Sigmoid colon (tissue), 6 donors: ENCODE measurements at regions not wholly inside any gene's neighbourhood (a gene's known extent, or its start where the extent isn't known, plus 50 kb on each side); places are given as distances from the start of the nearest gene placed in this dataset.

Experiments used
- DNase-seq: peaks from one replicate; pipeline ENCODE4 v3.0.0-alpha.2; 2019
- H3K27ac ChIP-seq, 4 donors: fragments of 200-600 bp; sonication (generic); one replicate each; pipeline ENCODE4 v1.5.1; 2016 to 2019; ENCODE audit warnings: mild to moderate bottlenecking in 1 of 4
- H3K27me3 ChIP-seq, 3 donors: fragments of 200-600 bp; sonication (generic); one replicate each; pipeline ENCODE4 v1.5.1; 2019; ENCODE audit warnings: mild to moderate bottlenecking in 1 of 3
- H3K36me3 ChIP-seq, 4 donors: fragments of 200-600 bp; sonication (generic); one replicate each; pipeline ENCODE4 v1.5.1; 2016 to 2019
- H3K4me1 ChIP-seq, 4 donors: fragments of 200-600 bp; sonication (generic); one replicate each; pipeline ENCODE4 v1.5.1; 2017 to 2019
- H3K4me3 ChIP-seq, 4 donors: fragments of 200-600 bp; sonication (generic); one replicate each; pipeline ENCODE4 v1.5.1; 2017 to 2019; ENCODE audit warnings: mild to moderate bottlenecking in 2 of 4, moderate library complexity in 1 of 4
- H3K9me3 ChIP-seq, 4 donors: fragments of 200-600 bp in 3 of 4; sonication (generic) in 3 of 4; one replicate each; pipeline versions ENCODE4 v1.5.1 to v1.6.1; 2013 to 2019
- CTCF ChIP-seq, 4 experiments: fragments of 450-650 bp in 3 of 4; fragments of 200-600 bp in 1 of 4; IDR thresholded peaks; one replicate each; pipeline ENCODE4 v1.5.1; 2016 to 2019; ENCODE audit warnings: antibody characterized with exemption in 4 of 4, mild to moderate bottlenecking in 3 of 4, moderate library complexity in 2 of 4
- EP300 ChIP-seq, 4 donors: sonication (generic); formaldehyde crosslinking; IDR thresholded peaks; one replicate each; pipeline ENCODE4 v1.6.1; 2017; ENCODE audit warnings: antibody characterized with exemption in 4 of 4
- POLR2A ChIP-seq, 2 donors: fragments of 450-650 bp; IDR thresholded peaks; one replicate each; pipeline ENCODE4 v1.6.1; 2016; ENCODE audit warnings: antibody characterized with exemption in 2 of 2, mild to moderate bottlenecking in 2 of 2, moderate library complexity in 2 of 2
- POLR2AphosphoS5 ChIP-seq, 4 donors: sonication (generic); formaldehyde crosslinking; IDR thresholded peaks; one replicate each; pipeline ENCODE4 v1.6.1; 2017; ENCODE audit warnings: antibody characterized with exemption in 4 of 4
- WGBS, 2 donors: extraction: QIAGEN DNeasy Blood & Tissue Kit; methylation state at CpG; one replicate each; pipeline ENCODE4 v1.1.7; 2013; 5-methylcytosine and 5-hydroxymethylcytosine counted together
- intact Hi-C: fragments of 100-400 bp; cut with DNase I; formaldehyde crosslinking; loops from one replicate; pipeline ENCODE4 v1.15.1; 2023
- donor health status: healthy with polysubstance abuse.
- donor health status: healthy.

DNA sequence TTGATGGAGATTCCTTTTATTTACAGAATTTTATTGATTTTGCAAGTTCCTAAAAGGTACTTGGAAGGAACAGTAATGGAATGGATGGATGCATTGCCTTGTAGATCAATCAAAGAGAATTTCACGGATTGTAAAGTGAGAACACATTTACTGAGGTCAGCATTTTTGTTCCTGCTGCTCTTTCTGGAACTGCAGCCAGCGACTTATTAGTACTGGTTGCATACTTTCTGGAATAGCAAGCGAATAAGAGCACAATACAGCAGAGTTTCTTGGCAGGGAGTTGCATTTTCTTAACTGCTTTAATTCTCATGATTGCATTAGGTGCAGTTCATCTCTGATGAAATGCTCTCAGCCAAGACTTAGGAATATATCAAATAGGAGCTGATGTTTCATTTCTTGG is 106.1 kb upstream of the CHODL start:
- TF ChIP-seq EP300 (IDR thresholded peaks at IDR 0.05): no peak
- TF ChIP-seq POLR2A (IDR thresholded peaks at IDR 0.05): no peak
- TF ChIP-seq POLR2AphosphoS5 (IDR thresholded peaks at IDR 0.05): no peak
- no peak for TF ChIP-seq CTCF (IDR thresholded peaks at IDR 0.05)
- 56 to 64% methylated on average over 3 of the region's 3 CpGs for WGBS, 2 donors

GRCh38 chr21:18129526-18129925 is 115.1 kb upstream of the CHODL start:
- Histone ChIP-seq H3K4me1 (no peaks in the 10 kb centered on the region), H3K9me3 (no peaks in the 10 kb centered on the region), H3K27me3 (no peaks in the 10 kb centered on the region), H3K4me3 (no peak overlapping the region), H3K36me3 (no peaks in the 10 kb centered on the region), H3K27ac (no peak overlapping the region)
- intact Hi-C loops: no loop called here
- no peak for DNase-seq
- TF ChIP-seq POLR2A (IDR thresholded peaks at IDR 0.05) (no peak), EP300 (IDR thresholded peaks at IDR 0.05) (no peak), CTCF (IDR thresholded peaks at IDR 0.05) (no peak), POLR2AphosphoS5 (IDR thresholded peaks at IDR 0.05) (no peak)
- whole genome bisulfite sequencing, 2 donors: 77 to 79% methylated on average over 1 of the region's 1 CpG

More for the DNA sequence above, 106.1 kb upstream of the CHODL start:
- Histone ChIP-seq H3K27me3 (no peaks in the 10 kb centered on the region), H3K27ac (no peak overlapping the region), H3K36me3 (no peaks in the 10 kb centered on the region), H3K4me3 (no peak overlapping the region), H3K4me1 (no peaks in the 10 kb centered on the region), H3K9me3 (no peaks in the 10 kb centered on the region)
- no peak for DNase-seq
- intact Hi-C loops: no loop called here

DNA sequence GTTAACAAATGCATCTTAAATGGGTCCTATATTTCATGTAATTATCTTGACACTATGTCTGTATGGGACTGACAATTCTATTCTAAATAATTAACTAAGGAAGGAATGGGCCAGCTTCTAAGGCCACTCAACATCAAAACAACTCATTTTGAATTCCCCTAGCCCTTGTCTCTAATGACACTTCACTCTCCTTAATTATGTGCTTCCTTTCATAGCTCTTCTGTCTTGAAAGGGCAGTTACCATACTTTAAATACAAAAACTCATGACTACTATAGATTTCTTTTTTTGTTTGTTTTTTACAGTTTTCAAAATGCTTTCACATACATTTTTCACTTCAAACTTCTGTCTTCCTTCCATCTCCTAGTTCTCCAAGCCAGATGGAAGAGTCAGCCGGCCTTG is 126.1 kb upstream of the CHODL start:
- TF ChIP-seq EP300 (IDR thresholded peaks at IDR 0.05): no peak
- TF ChIP-seq POLR2A (IDR thresholded peaks at IDR 0.05): no peak
- TF ChIP-seq POLR2AphosphoS5 (IDR thresholded peaks at IDR 0.05): no peak
- TF ChIP-seq CTCF (IDR thresholded peaks at IDR 0.05): no peak
- WGBS, 2 donors: 70 to 78% methylated on average over 1 of the region's 1 CpG
- intact Hi-C loops: no loop called here
- Histone ChIP-seq H3K27me3 (no peaks in the 10 kb centered on the region), H3K36me3 (no peaks in the 10 kb centered on the region), H3K9me3 (no peaks in the 10 kb centered on the region), H3K27ac (no peak overlapping the region), H3K4me1 (no peaks in the 10 kb centered on the region), H3K4me3 (no peak overlapping the region)
- DNase-seq: no peak

GRCh38 chr21:18117176-18117575 is 127.5 kb upstream of the CHODL start:
- no peak for DNase-seq

DNA sequence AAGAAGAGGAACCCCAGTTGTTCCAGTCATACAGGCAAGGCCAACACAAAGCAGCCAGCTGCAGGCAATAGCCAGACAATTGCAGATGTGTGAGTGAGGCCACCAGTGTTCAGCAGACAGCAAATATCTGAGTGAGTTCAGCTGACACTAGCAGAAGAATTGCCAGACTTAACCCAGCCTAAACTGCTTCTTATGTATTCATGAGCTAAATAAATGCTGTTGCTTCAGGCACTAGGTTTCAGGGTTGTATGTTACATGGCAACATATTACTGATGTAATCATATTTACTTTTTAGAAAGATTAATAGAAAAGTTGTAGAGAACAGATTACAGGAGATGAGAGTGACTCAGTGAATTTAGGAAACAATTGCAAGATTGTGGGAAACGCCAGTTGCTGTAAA is 129.8 kb upstream of the CHODL start:
- Histone ChIP-seq H3K36me3 (no peaks in the 10 kb centered on the region), H3K9me3 (no peaks in the 10 kb centered on the region), H3K27me3 (no peaks in the 10 kb centered on the region), H3K4me1 (no peaks in the 10 kb centered on the region), H3K27ac (peak overlapping the region in 1 of 4 donors; percentile 21), H3K4me3 (no peak overlapping the region)
- no peak for TF ChIP-seq POLR2A (IDR thresholded peaks at IDR 0.05)
- no peak for TF ChIP-seq EP300 (IDR thresholded peaks at IDR 0.05)
- no peak for TF ChIP-seq CTCF (IDR thresholded peaks at IDR 0.05)
- TF ChIP-seq POLR2AphosphoS5 (IDR thresholded peaks at IDR 0.05): no peak
- intact Hi-C loops: no loop called here
- 75% methylated on average over 1 of the region's 1 CpG for WGBS, 2 donors
- DNase-seq: no peak

More at GRCh38 chr21:18117176-18117575, 127.5 kb upstream of the CHODL start:
- Histone ChIP-seq H3K27me3 (no peaks in the 10 kb centered on the region), H3K27ac (no peak overlapping the region), H3K36me3 (no peaks in the 10 kb centered on the region), H3K9me3 (no peaks in the 10 kb centered on the region), H3K4me1 (no peaks in the 10 kb centered on the region), H3K4me3 (no peak overlapping the region)
- intact Hi-C loops: no loop called here
- TF ChIP-seq POLR2AphosphoS5 (IDR thresholded peaks at IDR 0.05): peak in 1 of 4 donors; percentile 46
- TF ChIP-seq POLR2A (IDR thresholded peaks at IDR 0.05): no peak
- no peak for TF ChIP-seq EP300 (IDR thresholded peaks at IDR 0.05)
- 42 to 59% methylated on average over 1 of the region's 1 CpG for WGBS, 2 donors
